ENCODE measurements at regions not wholly inside any gene's neighbourhood (a gene's known extent, or its start where the extent isn't known, plus 50 kb on each side); places are given as distances from the start of the nearest gene placed in this dataset.

DNA sequence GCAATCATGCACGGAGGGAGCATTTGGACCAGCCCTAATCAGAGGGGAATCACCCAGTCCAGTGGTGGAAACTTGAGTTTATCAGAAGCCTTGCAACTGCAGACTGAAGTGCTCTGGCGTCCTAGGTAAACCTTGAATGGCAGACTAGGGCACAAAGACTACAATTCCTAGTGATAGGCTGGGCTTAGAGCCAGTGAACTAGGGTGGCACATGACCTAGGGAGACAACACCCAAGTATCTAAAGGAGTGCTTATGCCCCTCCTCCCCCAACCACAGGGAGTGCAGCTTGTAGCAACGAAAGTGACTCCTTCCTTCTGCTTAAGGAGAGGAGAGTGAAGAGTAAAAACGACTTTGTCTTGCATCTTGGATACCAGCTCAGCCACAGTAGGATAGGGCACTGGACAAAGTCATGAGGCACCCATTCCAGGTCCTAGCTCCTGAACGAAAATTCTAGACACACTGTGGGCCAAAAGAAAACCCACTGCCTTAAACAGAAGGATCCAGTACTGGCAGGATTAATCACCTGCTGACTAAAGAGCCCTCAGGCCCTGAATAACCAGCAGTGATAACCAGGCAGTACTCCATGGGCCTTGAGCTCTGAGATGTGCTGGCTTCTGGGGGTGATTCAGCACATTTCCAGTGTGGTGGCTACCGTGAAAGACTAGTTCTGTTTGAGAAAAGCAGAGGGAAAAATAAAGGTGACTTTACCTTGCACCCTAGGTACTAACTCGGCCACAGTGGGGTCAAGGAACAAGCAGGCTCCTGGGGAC lies 58.7 kb upstream of the STARD8 start:
- Mint-ChIP-seq H3K9me3 (peaks cover 0 to 46% (median 8%) of the 10 kb centered on the region in 11 donors), H3K4me3 (no peak overlapping the region), H3K27ac (no peak overlapping the region), H3K36me3 (peaks cover 0 to 21% (median 12%) of the 10 kb centered on the region in 5 donors), H3K27me3 (no peaks in the 10 kb centered on the region), H3K4me1 (no peaks in the 10 kb centered on the region)
- H3K27me3 ChIP-seq (ENCODE audit: control insufficient read depth in 2 of 2, insufficient read depth in 2 of 2, low read length in 2 of 2): no peaks in the 10 kb centered on the region
- intact Hi-C loops (cut with micrococcal nuclease): no loop called here
- no peak for ATAC-seq
- ChIA-PET POLR2A (no interaction called here), CTCF (no interaction called here)
- no peak overlapping the region for H3K4me3 ChIP-seq (ENCODE audit: low read length)
- H3K4me1 ChIP-seq (ENCODE audit: control insufficient read depth in 2 of 2, insufficient read depth in 2 of 2, low read length in 2 of 2): no peaks in the 10 kb centered on the region
- DNase-seq: no peak
- no peaks in the 10 kb centered on the region for H3K36me3 ChIP-seq (ENCODE audit: control insufficient read depth in 2 of 3, insufficient read depth in 3 of 3, low read length in 3 of 3)
- H3K9me3 ChIP-seq (ENCODE audit: control insufficient read depth in 2 of 3, low read length in 3 of 3): no peaks in the 10 kb centered on the region
- no peak overlapping the region for H3K27ac ChIP-seq (ENCODE audit: low read depth, low read length)

DNA sequence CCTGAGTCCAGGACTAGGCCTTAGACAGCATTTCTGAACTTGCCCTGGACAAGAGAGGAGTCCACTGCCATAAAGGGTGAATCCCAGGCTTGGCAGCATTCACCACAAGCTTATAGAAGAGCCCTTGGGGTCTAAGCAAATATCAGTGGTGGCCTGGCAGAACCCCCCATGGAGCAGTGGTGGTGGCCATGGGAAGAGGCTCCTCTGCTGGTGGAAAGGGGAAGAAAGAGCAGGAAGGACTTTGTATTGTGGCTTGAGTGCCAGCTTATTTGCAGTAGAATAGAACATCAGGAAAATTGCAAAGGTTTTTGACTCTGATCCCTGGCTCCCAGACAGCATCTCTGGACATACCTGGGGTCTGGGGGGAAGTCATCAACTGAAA lies 58.1 kb upstream of the STARD8 start:
- peaks cover 0 to 16% (median 9%) of the 10 kb centered on the region in 5 donors for H3K36me3 Mint-ChIP-seq
- no peak for ATAC-seq
- Histone ChIP-seq H3K4me1 (ENCODE audit: control insufficient read depth in 2 of 2, insufficient read depth in 2 of 2, low read length in 2 of 2) (no peaks in the 10 kb centered on the region), H3K36me3 (ENCODE audit: control insufficient read depth in 2 of 3, insufficient read depth in 3 of 3, low read length in 3 of 3) (no peaks in the 10 kb centered on the region), H3K4me3 (ENCODE audit: low read length) (no peak overlapping the region), H3K27ac (ENCODE audit: low read depth, low read length) (no peak overlapping the region), H3K27me3 (ENCODE audit: control insufficient read depth in 2 of 2, insufficient read depth in 2 of 2, low read length in 2 of 2) (no peaks in the 10 kb centered on the region), H3K9me3 (ENCODE audit: control insufficient read depth in 2 of 3, low read length in 3 of 3) (no peaks in the 10 kb centered on the region)
- peaks cover 0 to 49% (median 14%) of the 10 kb centered on the region in 11 donors for H3K9me3 Mint-ChIP-seq
- no peaks in the 10 kb centered on the region for H3K27me3 Mint-ChIP-seq
- H3K27ac Mint-ChIP-seq: no peak overlapping the region
- ChIA-PET CTCF (no interaction called here), POLR2A (no interaction called here)
- no peak overlapping the region for H3K4me3 Mint-ChIP-seq
- no peaks in the 10 kb centered on the region for H3K4me1 Mint-ChIP-seq
- DNase-seq: no peak
- intact Hi-C loops (cut with micrococcal nuclease): no loop called here

DNA sequence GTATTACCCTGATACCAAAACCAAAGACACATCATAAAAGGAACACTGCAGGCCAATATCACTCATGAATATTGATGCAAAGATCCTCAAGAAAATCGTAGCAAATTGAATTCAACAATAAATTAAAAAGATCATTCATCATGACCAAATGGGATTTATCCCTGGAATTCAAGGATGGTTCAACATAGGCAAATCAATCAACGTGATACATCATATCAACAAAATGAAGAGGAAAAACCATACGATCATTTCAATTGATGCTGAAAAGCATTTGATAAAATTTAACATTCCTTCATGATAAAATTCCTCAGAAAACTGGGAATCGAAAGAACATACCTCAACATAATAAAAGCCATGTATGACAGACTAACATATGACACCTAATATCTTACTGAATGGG lies 52.7 kb upstream of the STARD8 start:
- no peak overlapping the region for H3K4me3 ChIP-seq (ENCODE audit: low read length)
- ATAC-seq (no peak), DNase-seq (no peak)
- H3K36me3 ChIP-seq (ENCODE audit: control insufficient read depth in 2 of 3, insufficient read depth in 3 of 3, low read length in 3 of 3): no peaks in the 10 kb centered on the region
- ChIA-PET POLR2A (no interaction called here), CTCF (no interaction called here)
- no peaks in the 10 kb centered on the region for H3K9me3 ChIP-seq (ENCODE audit: control insufficient read depth in 2 of 3, low read length in 3 of 3)
- no peaks in the 10 kb centered on the region for H3K27me3 ChIP-seq (ENCODE audit: control insufficient read depth in 2 of 2, insufficient read depth in 2 of 2, low read length in 2 of 2)
- no peak overlapping the region for H3K4me3 Mint-ChIP-seq
- H3K4me1 Mint-ChIP-seq: no peaks in the 10 kb centered on the region
- no peak overlapping the region for H3K27ac ChIP-seq (ENCODE audit: low read depth, low read length)
- intact Hi-C loops (cut with micrococcal nuclease): loop anchor here in 1 of 2 donors (10.0 kb wide), 1 partner anchor 120 kb away; no protein-coding TSS in a partner anchor
- no peak overlapping the region for H3K27ac Mint-ChIP-seq
- H3K36me3 Mint-ChIP-seq: peaks cover 0 to 5% (median 0%) of the 10 kb centered on the region in 5 donors
- no peaks in the 10 kb centered on the region for H3K4me1 ChIP-seq (ENCODE audit: control insufficient read depth in 2 of 2, insufficient read depth in 2 of 2, low read length in 2 of 2)
- H3K9me3 Mint-ChIP-seq: peaks cover 0 to 68% (median 25%) of the 10 kb centered on the region in 11 donors
- no peaks in the 10 kb centered on the region for H3K27me3 Mint-ChIP-seq

DNA sequence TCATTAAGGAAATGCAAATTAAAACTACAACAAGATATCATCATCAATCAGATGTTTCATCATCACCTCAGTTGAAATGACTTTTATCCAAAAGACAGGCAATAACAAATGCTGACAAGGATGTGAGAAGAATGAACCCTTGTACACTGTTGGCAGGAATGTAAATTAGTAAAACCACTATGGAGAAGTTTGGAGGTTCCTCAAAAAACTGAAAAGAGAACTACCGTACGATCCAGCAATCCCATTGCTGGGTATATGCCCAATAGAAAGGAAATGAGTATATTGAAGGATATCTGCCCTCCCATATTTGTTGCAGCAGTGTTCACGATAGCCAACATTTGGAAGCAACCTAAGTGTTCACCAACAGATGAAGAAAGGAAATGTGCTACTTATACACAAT lies 50.6 kb upstream of the STARD8 start:
- POLR2A ChIA-PET: no interaction called here
- Histone ChIP-seq H3K27me3 (ENCODE audit: control insufficient read depth in 2 of 2, insufficient read depth in 2 of 2, low read length in 2 of 2) (no peaks in the 10 kb centered on the region), H3K4me3 (ENCODE audit: low read length) (no peak overlapping the region), H3K4me1 (ENCODE audit: control insufficient read depth in 2 of 2, insufficient read depth in 2 of 2, low read length in 2 of 2) (no peaks in the 10 kb centered on the region), H3K36me3 (ENCODE audit: control insufficient read depth in 2 of 3, insufficient read depth in 3 of 3, low read length in 3 of 3) (no peaks in the 10 kb centered on the region), H3K9me3 (ENCODE audit: control insufficient read depth in 2 of 3, low read length in 3 of 3) (peaks cover 0 to 5% (median 0%) of the 10 kb centered on the region in 3 experiments), H3K27ac (ENCODE audit: low read depth, low read length) (no peak overlapping the region)
- intact Hi-C loops (cut with micrococcal nuclease): loop anchor here in 1 of 2 donors (10.0 kb wide), 1 partner anchor 118 kb away; no protein-coding TSS in a partner anchor
- CTCF ChIA-PET: no interaction called here
- Mint-ChIP-seq H3K4me3 (no peak overlapping the region), H3K27ac (no peak overlapping the region), H3K36me3 (peaks cover 0 to 5% (median 0%) of the 10 kb centered on the region in 5 donors), H3K27me3 (no peaks in the 10 kb centered on the region), H3K9me3 (peaks cover 0 to 74% (median 32%) of the 10 kb centered on the region in 11 donors), H3K4me1 (no peaks in the 10 kb centered on the region)
- ATAC-seq (no peak), DNase-seq (no peak)

Data from naive thymus-derived CD4-positive, alpha-beta T cell (primary cell).